ENCODE measurements at regions not wholly inside any gene's neighbourhood (a gene's known extent, or its start where the extent isn't known, plus 50 kb on each side); places are given as distances from the start of the nearest gene placed in this dataset.
"Not testable (repeated sequence)": the region's sequence is repeated elsewhere in the genome, so short reads cannot be mapped to it uniquely, and the experiment has no call there.

DNA sequence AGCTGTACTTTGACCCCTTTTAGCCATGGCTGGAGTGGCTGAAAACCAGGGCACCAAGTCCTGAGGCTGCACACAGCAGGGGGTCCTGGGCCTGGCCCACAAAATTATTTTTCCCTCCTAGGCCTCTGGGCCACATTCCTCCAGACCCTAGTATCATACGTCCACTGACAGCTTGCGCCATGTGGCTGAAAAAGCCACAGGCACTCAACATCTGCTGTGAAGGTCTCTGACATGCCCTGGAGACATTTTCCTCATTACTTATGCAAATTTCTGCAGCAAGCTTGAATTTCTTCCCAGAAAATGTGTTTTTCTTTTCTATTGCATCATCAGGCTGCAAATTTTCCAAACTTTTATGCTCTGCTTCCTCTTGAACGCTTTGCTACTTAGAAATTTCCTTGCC lies 239.0 kb downstream of the SQOR start:
- peaks cover 3% of the 10 kb centered on the region for H3K27me3 Mint-ChIP-seq (ENCODE audit: low read depth)
- peaks cover 17% of the 10 kb centered on the region for H3K36me3 Mint-ChIP-seq (ENCODE audit: low read depth)
- H3K4me3 Mint-ChIP-seq: no peak overlapping the region
- peaks cover 32% of the 10 kb centered on the region for H3K9me3 Mint-ChIP-seq
- H3K4me1 Mint-ChIP-seq: no peaks in the 10 kb centered on the region
- TF ChIP-seq, protein P1, sequence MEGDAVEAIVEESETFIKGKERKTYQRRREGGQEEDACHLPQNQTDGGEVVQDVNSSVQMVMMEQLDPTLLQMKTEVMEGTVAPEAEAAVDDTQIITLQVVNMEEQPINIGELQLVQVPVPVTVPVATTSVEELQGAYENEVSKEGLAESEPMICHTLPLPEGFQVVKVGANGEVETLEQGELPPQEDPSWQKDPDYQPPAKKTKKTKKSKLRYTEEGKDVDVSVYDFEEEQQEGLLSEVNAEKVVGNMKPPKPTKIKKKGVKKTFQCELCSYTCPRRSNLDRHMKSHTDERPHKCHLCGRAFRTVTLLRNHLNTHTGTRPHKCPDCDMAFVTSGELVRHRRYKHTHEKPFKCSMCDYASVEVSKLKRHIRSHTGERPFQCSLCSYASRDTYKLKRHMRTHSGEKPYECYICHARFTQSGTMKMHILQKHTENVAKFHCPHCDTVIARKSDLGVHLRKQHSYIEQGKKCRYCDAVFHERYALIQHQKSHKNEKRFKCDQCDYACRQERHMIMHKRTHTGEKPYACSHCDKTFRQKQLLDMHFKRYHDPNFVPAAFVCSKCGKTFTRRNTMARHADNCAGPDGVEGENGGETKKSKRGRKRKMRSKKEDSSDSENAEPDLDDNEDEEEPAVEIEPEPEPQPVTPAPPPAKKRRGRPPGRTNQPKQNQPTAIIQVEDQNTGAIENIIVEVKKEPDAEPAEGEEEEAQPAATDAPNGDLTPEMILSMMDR (conservative IDR thresholded peaks at IDR 0.05): no peak
- DNase-seq (ENCODE audit: low read depth, low spot score): no peak
- H3K27ac Mint-ChIP-seq (ENCODE audit: unreplicated experiment): no peak overlapping the region

DNA sequence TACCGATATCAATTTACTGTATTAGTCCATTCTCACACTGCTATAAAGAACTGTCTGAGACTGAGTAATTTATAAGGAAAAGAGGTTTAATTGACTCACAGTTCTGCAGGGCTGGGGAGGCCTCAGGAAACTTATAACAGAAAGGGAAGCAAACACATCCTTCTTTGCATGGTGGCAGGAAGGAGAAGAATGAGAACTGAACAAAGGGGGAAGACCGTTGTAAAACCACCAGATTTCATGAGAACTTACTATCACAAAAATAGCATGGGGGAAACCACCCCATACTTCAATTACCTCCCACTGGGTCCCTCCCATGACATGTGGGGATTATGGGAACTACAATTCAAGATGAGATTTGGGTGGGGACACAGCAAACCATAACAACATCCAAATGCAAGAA lies 239.7 kb downstream of the SQOR start:
- not testable (repeated sequence) for DNase-seq (ENCODE audit: low read depth, low spot score); H3K4me3 Mint-ChIP-seq; H3K27me3 Mint-ChIP-seq (ENCODE audit: low read depth); H3K27ac Mint-ChIP-seq (ENCODE audit: unreplicated experiment); H3K4me1 Mint-ChIP-seq
- peaks cover 17% of the 10 kb centered on the region for H3K36me3 Mint-ChIP-seq (ENCODE audit: low read depth)
- peaks cover 34% of the 10 kb centered on the region for H3K9me3 Mint-ChIP-seq

DNA sequence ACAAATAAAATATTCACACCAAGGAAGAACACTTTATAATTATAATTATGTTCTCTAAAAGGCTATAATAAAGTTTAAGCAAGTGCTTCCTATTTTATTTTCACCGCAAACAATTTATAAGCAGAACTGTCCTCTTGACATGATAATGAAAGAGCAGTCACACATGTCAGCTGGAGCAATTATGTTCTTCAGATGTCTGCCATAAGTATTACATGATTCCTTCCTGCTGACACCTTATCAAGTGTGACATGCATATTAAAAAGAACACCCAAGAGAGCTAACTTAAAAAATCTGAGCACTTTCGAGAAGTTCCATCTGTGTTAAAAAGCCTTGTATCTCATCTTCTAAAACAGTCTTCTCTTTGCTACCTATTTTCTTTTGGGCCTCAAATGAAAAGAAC lies 249.5 kb downstream of the SQOR start:
- Mint-ChIP-seq H3K27ac (ENCODE audit: unreplicated experiment) (no peak overlapping the region), H3K27me3 (ENCODE audit: low read depth) (no peaks in the 10 kb centered on the region), H3K36me3 (ENCODE audit: low read depth) (peaks cover 9% of the 10 kb centered on the region), H3K9me3 (peaks cover 8% of the 10 kb centered on the region), H3K4me1 (no peaks in the 10 kb centered on the region), H3K4me3 (no peak overlapping the region)
- TF ChIP-seq, protein P1 (conservative IDR thresholded peaks at IDR 0.05): no peak
- no peak for DNase-seq (ENCODE audit: low read depth, low spot score)

DNA sequence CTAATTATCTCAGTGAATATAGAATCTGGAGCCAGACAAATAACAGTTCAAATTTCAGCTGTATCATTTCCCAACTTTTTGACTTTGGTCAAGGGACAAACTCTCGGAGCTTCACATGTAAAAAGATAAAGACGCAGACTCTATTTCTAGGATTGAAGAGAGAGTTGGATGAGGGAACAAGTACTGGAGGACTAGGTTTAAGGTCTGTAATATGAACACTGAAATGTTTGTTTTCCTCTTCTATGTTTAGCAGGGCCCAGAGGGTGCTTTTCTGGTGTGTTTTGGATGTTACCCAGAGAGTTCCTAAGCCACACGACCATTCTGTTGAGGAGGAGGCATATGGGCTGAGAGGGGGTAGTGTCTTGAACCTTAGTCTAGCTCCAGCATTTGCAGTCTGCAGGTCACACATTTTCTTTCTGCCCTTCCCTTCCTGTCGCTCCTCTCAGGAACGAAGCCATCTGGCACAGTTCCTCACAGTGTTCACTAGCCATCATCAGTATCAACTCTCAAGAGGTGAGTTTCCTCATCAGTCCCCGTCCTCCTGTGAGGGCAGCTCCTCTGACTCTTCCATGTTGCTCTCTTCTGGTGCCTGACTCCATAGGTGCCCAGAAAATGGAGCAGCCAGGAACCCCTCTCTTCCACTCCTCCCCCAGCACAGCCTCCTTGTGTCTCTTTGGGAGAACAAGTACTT lies 250.1 kb downstream of the SQOR start:
- TF ChIP-seq, protein P1 (conservative IDR thresholded peaks at IDR 0.05): no peak
- Mint-ChIP-seq H3K4me3 (no peak overlapping the region), H3K4me1 (no peaks in the 10 kb centered on the region), H3K27me3 (ENCODE audit: low read depth) (no peaks in the 10 kb centered on the region), H3K27ac (ENCODE audit: unreplicated experiment) (no peak overlapping the region), H3K36me3 (ENCODE audit: low read depth) (peaks cover 9% of the 10 kb centered on the region), H3K9me3 (peaks cover 11% of the 10 kb centered on the region)
- no peak for DNase-seq (ENCODE audit: low read depth, low spot score)

DNA sequence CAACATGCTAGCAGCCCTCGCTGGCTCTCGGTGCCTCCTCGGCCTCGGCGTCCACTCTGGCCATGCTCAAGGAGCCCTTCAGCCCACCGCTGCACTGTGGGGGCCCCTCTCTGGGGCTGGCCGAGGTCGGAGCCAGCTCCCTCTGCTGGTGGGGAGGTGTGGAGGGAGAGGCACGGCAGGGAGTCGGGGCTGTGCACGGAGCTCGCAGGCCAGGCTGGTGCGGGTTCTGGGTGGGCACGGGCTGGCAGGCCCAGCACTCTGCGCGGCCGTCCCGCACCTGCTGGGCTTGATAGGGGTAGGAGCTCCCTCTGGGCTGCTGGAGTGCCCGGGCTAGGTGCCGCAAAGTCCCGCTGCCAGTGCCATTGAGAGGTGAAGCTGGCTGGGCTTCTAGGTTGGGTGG lies 251.0 kb downstream of the SQOR start:
- no peaks in the 10 kb centered on the region for H3K4me1 Mint-ChIP-seq
- DNase-seq (ENCODE audit: low read depth, low spot score): no peak
- H3K36me3 Mint-ChIP-seq (ENCODE audit: low read depth): peaks cover 9% of the 10 kb centered on the region
- no peak overlapping the region for H3K4me3 Mint-ChIP-seq
- no peak overlapping the region for H3K27ac Mint-ChIP-seq (ENCODE audit: unreplicated experiment)
- no peaks in the 10 kb centered on the region for H3K27me3 Mint-ChIP-seq (ENCODE audit: low read depth)
- H3K9me3 Mint-ChIP-seq: peaks cover 11% of the 10 kb centered on the region
- TF ChIP-seq, protein P1 (conservative IDR thresholded peaks at IDR 0.05): no peak

DNA sequence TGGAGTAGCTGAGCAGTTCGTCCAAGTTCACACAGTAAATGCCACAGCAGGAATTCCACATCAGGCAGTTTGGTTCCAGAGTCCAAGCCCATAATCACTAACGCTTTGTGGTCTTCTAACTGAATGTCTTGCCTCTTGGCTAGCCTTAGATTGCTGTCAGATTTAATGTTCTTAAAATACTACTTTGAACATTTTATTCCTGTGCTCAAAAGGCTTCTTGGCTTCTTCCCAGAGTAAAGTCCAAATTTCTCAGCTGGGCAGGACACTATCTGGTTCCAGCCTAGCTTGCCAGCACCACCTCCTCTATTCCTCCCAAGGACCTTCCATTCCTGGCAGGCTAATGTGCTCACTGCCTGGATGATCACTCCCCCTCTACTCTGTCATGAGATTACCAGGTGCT lies 256.9 kb downstream of the SQOR start:
- H3K4me3 Mint-ChIP-seq: no peak overlapping the region
- H3K36me3 Mint-ChIP-seq (ENCODE audit: low read depth): peaks cover 3% of the 10 kb centered on the region
- no peaks in the 10 kb centered on the region for H3K27me3 Mint-ChIP-seq (ENCODE audit: low read depth)
- no peak for DNase-seq (ENCODE audit: low read depth, low spot score)
- no peaks in the 10 kb centered on the region for H3K4me1 Mint-ChIP-seq
- TF ChIP-seq, protein P1 (conservative IDR thresholded peaks at IDR 0.05): no peak
- H3K9me3 Mint-ChIP-seq: peaks cover 12% of the 10 kb centered on the region
- no peak overlapping the region for H3K27ac Mint-ChIP-seq (ENCODE audit: unreplicated experiment)
